B cell (primary cell): ENCODE measurements at regions not wholly inside any gene's neighbourhood (a gene's known extent, or its start where the extent isn't known, plus 50 kb on each side); places are given as distances from the start of the nearest gene placed in this dataset.

Experiments
- ATAC-seq: fragments of 200-7000 bp; cut with Tn5 transposase; one replicate; pipeline ENCODE4 v1.10.0; 2021; ENCODE audit warnings: low read depth, mild to moderate bottlenecking, moderate number of reproducible peaks, moderate library complexity
- CTCF ChIA-PET: fragments of 350-600 bp; sonication (Branson Sonifier 250); formaldehyde crosslinking; loops from one replicate; lab custom pipeline; 2021; ENCODE audit warnings: antibody characterized with exemption, inconsistent platforms; lab: Charles Lee
- POLR2A ChIA-PET: fragments of 350-600 bp; sonication (Branson Sonifier 250); formaldehyde crosslinking; loops from one replicate; lab custom pipeline; 2021; ENCODE audit warnings: antibody characterized with exemption; lab: Charles Lee
- DNase-seq: peaks from one replicate; pipeline ENCODE4 v3.0.0; 2013
- H2AFZ ChIP-seq: 2 replicates; pipeline ENCODE4 v1.6.1; 2012; ENCODE audit warnings: mild to moderate bottlenecking, low read depth, low read length; ENCODE audit not compliant: insufficient read depth, poor library complexity, severe bottlenecking
- H3K27ac ChIP-seq, 2 donors: 1 replicate in 1 of 2; 2 replicates in 1 of 2; pipeline ENCODE4 v1.5.1; 2012 to 2013; ENCODE audit warnings: low read length in 2 of 2, mild to moderate bottlenecking in 2 of 2, moderate library complexity in 1 of 2
- H3K27me3 ChIP-seq, 4 experiments: fragments of 200-600 bp in 1 of 4; sonication (generic) in 1 of 4; replicated peaks in 1 of 4; 1 replicate in 2 of 4; 2 replicates in 2 of 4; pipeline versions ENCODE4 v1.6.1 to v1.7.0; 2013 to 2016; ENCODE audit warnings: low read length in 3 of 4, mild to moderate bottlenecking in 2 of 4, mixed read lengths in 1 of 4, moderate library complexity in 1 of 4; ENCODE audit not compliant: insufficient read depth in 4 of 4, control insufficient read depth in 3 of 4; ENCODE audit errors: control extremely low read depth in 1 of 4
- H3K36me3 ChIP-seq, 2 experiments: replicated peaks in 1 of 2; 1 replicate in 1 of 2; 2 replicates in 1 of 2; pipeline versions ENCODE4 v1.6.1 to v1.7.1; 2013; ENCODE audit warnings: low read length in 1 of 2; ENCODE audit not compliant: insufficient read depth in 2 of 2, control insufficient read depth in 1 of 2; ENCODE audit errors: control extremely low read depth in 1 of 2, extremely low read depth in 1 of 2
- H3K4me1 ChIP-seq, 2 donors: fragments of 200-600 bp in 1 of 2; sonication (generic) in 1 of 2; 1 replicate in 1 of 2; 2 replicates in 1 of 2; pipeline versions ENCODE4 v1.5.1 to v1.6.1; 2013 to 2017; ENCODE audit warnings: low read length in 2 of 2; ENCODE audit not compliant: control insufficient read depth in 2 of 2, insufficient read depth in 2 of 2
- H3K4me2 ChIP-seq: replicated peaks from 2 replicates; pipeline ENCODE3; 2012; ENCODE audit warnings: mild to moderate bottlenecking, low read depth, low read length; ENCODE audit not compliant: poor library complexity, severe bottlenecking
- H3K4me3 ChIP-seq, 5 experiments: fragments of 200-600 bp in 1 of 5; sonication (generic) in 1 of 5; 1 replicate in 3 of 5; 2 replicates in 2 of 5; pipeline versions ENCODE4 v1.5.1 to v1.7.0; 2011 to 2016; ENCODE audit warnings: low read length in 4 of 5, mild to moderate bottlenecking in 4 of 5, low read depth in 2 of 5, control low read depth in 1 of 5, moderate library complexity in 1 of 5; ENCODE audit not compliant: insufficient read depth in 1 of 5; ENCODE audit errors: control extremely low read depth in 1 of 5, extremely low read depth in 1 of 5
- H3K79me2 ChIP-seq: fragments of 200-600 bp; sonication (generic); one replicate; pipeline ENCODE4 v1.6.0; 2016; ENCODE audit warnings: low read length; ENCODE audit not compliant: control insufficient read depth, insufficient read depth
- H3K9ac ChIP-seq: fragments of 200-600 bp; sonication (generic); 2 replicates; pipeline ENCODE4 v1.6.1; 2017; ENCODE audit warnings: mild to moderate bottlenecking, low read length, moderate library complexity
- H3K9me3 ChIP-seq, 3 donors: one replicate each; pipeline versions ENCODE4 v1.6.1 to v1.7.1; 2013; ENCODE audit warnings: low read length in 2 of 3; ENCODE audit not compliant: control insufficient read depth in 2 of 3, insufficient read depth in 1 of 3; ENCODE audit errors: control extremely low read depth in 1 of 3
- H4K20me1 ChIP-seq: 2 replicates; pipeline ENCODE4 v1.6.0; 2012; ENCODE audit warnings: mild to moderate bottlenecking, low read length; ENCODE audit not compliant: insufficient read depth, control insufficient read depth, poor library complexity, severe bottlenecking
- H3K27ac Mint-ChIP-seq: one replicate; pipeline ENCODE4 v1.8.0; 2021; ENCODE audit warnings: mixed read lengths
- H3K27me3 Mint-ChIP-seq: one replicate; pipeline ENCODE4 v1.8.0; 2021; ENCODE audit warnings: mixed read lengths
- H3K4me1 Mint-ChIP-seq: one replicate; pipeline ENCODE4 v1.8.0; 2021; ENCODE audit warnings: mixed read lengths
- H3K4me3 Mint-ChIP-seq: one replicate; pipeline ENCODE4 v1.8.0; 2021; ENCODE audit warnings: mixed read lengths
- H3K9me3 Mint-ChIP-seq: one replicate; pipeline ENCODE4 v1.8.0; 2022; ENCODE audit warnings: mixed read lengths; ENCODE audit not compliant: insufficient read depth
- CTCF ChIP-seq: fragments of 200-600 bp; IDR thresholded peaks from one replicate; pipeline ENCODE4 v1.8.0; 2022; ENCODE audit warnings: antibody characterized with exemption, mild to moderate bottlenecking
- EZH2 ChIP-seq: IDR thresholded peaks from 2 replicates; pipeline ENCODE4 v1.6.1; 2012; ENCODE audit warnings: borderline replicate concordance, low read depth, mild to moderate bottlenecking, moderate library complexity, low read length; ENCODE audit not compliant: insufficient read depth, poor library complexity, severe bottlenecking
- WGBS: methylation state at CpG from one replicate; pipeline ENCODE4 v1.1.5; 2013; ENCODE audit warnings: missing lambda C conversion rate; ENCODE audit not compliant: insufficient coverage; 5-methylcytosine and 5-hydroxymethylcytosine counted together
- intact Hi-C: fragments of 100-400 bp; cut with micrococcal nuclease; formaldehyde crosslinking; loops from one replicate; pipeline ENCODE4 v1.10.0; 2022

GRCh38 chr15:93478947-93479346 is 389.9 kb upstream of the RGMA start:
- no peak overlapping the region for H3K4me2 ChIP-seq
- intact Hi-C loops: no loop called here
- CTCF ChIA-PET: interaction anchor here (0.6 kb wide), 1 partner anchor 98 kb away, joined by 3 read pairs; no protein-coding TSS in a partner anchor
- TF ChIP-seq EZH2 (no peak), CTCF (no peak)
- no peaks in the 10 kb centered on the region for H3K27me3 Mint-ChIP-seq
- 72% methylated on average over 5 of the region's 5 CpGs for WGBS
- no peaks in the 10 kb centered on the region for H3K27me3 ChIP-seq
- no peaks in the 10 kb centered on the region for H3K4me1 ChIP-seq
- ATAC-seq (no peak), DNase-seq (no peak)
- H3K27ac ChIP-seq: no peak overlapping the region
- H3K79me2 ChIP-seq: no peaks in the 10 kb centered on the region
- peaks cover 0 to 3% (median 0%) of the 10 kb centered on the region in 3 donors for H3K9me3 ChIP-seq
- no peak overlapping the region for H3K27ac Mint-ChIP-seq
- no peaks in the 10 kb centered on the region for H3K4me1 Mint-ChIP-seq
- H3K4me3 Mint-ChIP-seq: no peak overlapping the region
- H3K9ac ChIP-seq: no peak overlapping the region
- no peak overlapping the region for H2AFZ ChIP-seq
- no peaks in the 10 kb centered on the region for H3K36me3 ChIP-seq
- POLR2A ChIA-PET: no interaction called here
- H3K9me3 Mint-ChIP-seq: no peaks in the 10 kb centered on the region
- H3K4me3 ChIP-seq: no peak overlapping the region
- H4K20me1 ChIP-seq: no peaks in the 10 kb centered on the region

GRCh38 chr15:93477721-93478120 is 388.7 kb upstream of the RGMA start:
- Histone ChIP-seq H3K9ac (no peak overlapping the region), H3K27ac (no peak overlapping the region), H3K36me3 (no peaks in the 10 kb centered on the region), H3K27me3 (no peaks in the 10 kb centered on the region), H3K9me3 (peaks cover 0 to 3% (median 0%) of the 10 kb centered on the region in 3 donors), H2AFZ (no peak overlapping the region), H3K79me2 (no peaks in the 10 kb centered on the region), H3K4me2 (no peak overlapping the region), H3K4me1 (no peaks in the 10 kb centered on the region), H3K4me3 (no peak overlapping the region), H4K20me1 (no peaks in the 10 kb centered on the region)
- Mint-ChIP-seq H3K9me3 (no peaks in the 10 kb centered on the region), H3K27ac (no peak overlapping the region), H3K4me1 (no peaks in the 10 kb centered on the region), H3K27me3 (no peaks in the 10 kb centered on the region), H3K4me3 (no peak overlapping the region)
- intact Hi-C loops: no loop called here
- WGBS: 100% methylated on average over 2 of the region's 4 CpGs
- ChIA-PET CTCF (no interaction called here), POLR2A (no interaction called here)
- ATAC-seq (no peak), DNase-seq (no peak)
- TF ChIP-seq EZH2: no peak
- TF ChIP-seq CTCF: no peak
